Endothelial cell of umbilical vein (primary cell): ENCODE measurements at regions not wholly inside any gene's neighbourhood (a gene's known extent, or its start where the extent isn't known, plus 50 kb on each side); places are given as distances from the start of the nearest gene placed in this dataset.

Experiments
- BruUV-seq: library from RNA; stranded (reverse); fragments of 400-500 nt; replicated peaks from 2 replicates; lab custom pipeline; 2021; lab: Mats Ljungman, UMichigan
- CTCF ChIA-PET: fragments of 300-600, 350-600 bp; sonication (Branson Sonifier 250); formaldehyde crosslinking; loops from one replicate; lab custom pipeline; 2021; ENCODE audit warnings: antibody characterized with exemption, inconsistent platforms; lab: Charles Lee
- POLR2A ChIA-PET: fragments of 300-600, 350-600 bp; sonication (Branson Sonifier 250); formaldehyde crosslinking; loops from one replicate; lab custom pipeline; 2021; ENCODE audit warnings: antibody characterized with exemption, inconsistent platforms; lab: Charles Lee
- DNase-seq: peaks from one replicate; pipeline ENCODE4 v3.0.0-alpha.2; 2011; ENCODE audit warnings: low read depth, low spot score
- FAIRE-seq: peaks from 2 replicates; lab custom pipeline; 2011; peaks lifted over from hg19 to GRCh38; lab: Jason Lieb, UNC
- H2AFZ ChIP-seq: 2 replicates; pipeline ENCODE4 v1.6.0; 2012; ENCODE audit warnings: low read depth, low read length, control low read depth, inconsistent platforms
- H3K27ac ChIP-seq: 2 replicates; pipeline ENCODE4 v1.5.1; 2011; ENCODE audit warnings: low read depth, mild to moderate bottlenecking, control low read depth, low read length, moderate library complexity; ENCODE audit not compliant: insufficient read depth
- H3K27me3 ChIP-seq, 2 experiments: 2 replicates each; pipeline versions ENCODE4 v1.6.0 to v1.6.1; 2011; ENCODE audit warnings: low read length in 2 of 2, mixed read lengths in 1 of 2; ENCODE audit not compliant: control insufficient read depth in 2 of 2, insufficient read depth in 2 of 2
- H3K36me3 ChIP-seq, 2 experiments: 2 replicates in 1 of 2; 3 replicates in 1 of 2; pipeline ENCODE4 v1.5.1; 2011; ENCODE audit warnings: low read length in 2 of 2, mild to moderate bottlenecking in 1 of 2, moderate library complexity in 1 of 2; ENCODE audit not compliant: control insufficient read depth in 2 of 2, insufficient read depth in 2 of 2; ENCODE audit errors: extremely low read depth in 1 of 2
- H3K4me1 ChIP-seq: 3 replicates; pipeline ENCODE4 v1.5.1; 2011; ENCODE audit warnings: mild to moderate bottlenecking, low read length; ENCODE audit not compliant: control insufficient read depth, insufficient read depth; ENCODE audit errors: extremely low read depth
- H3K4me2 ChIP-seq: 2 replicates; pipeline ENCODE4 v1.6.1; 2011; ENCODE audit warnings: low read length, control low read depth, mixed read lengths; ENCODE audit not compliant: insufficient read depth
- H3K4me3 ChIP-seq, 3 experiments: fragments of 200-600 bp in 1 of 3; sonication (generic), shearing (Covaris generic) in 1 of 3; replicated peaks in 1 of 3; 2 replicates each; pipeline ENCODE4 v1.5.1; 2011 to 2016; ENCODE audit warnings: control low read depth in 3 of 3, low read length in 3 of 3, mild to moderate bottlenecking in 2 of 3, inconsistent platforms in 1 of 3, low read depth in 1 of 3, moderate library complexity in 1 of 3; ENCODE audit not compliant: insufficient read depth in 1 of 3
- H3K79me2 ChIP-seq: 2 replicates; pipeline ENCODE4 v1.6.0; 2012; ENCODE audit warnings: low read length, inconsistent platforms; ENCODE audit not compliant: control insufficient read depth, insufficient read depth
- H3K9ac ChIP-seq: replicated peaks from 2 replicates; pipeline ENCODE3; 2011; ENCODE audit warnings: low read length, control low read depth; ENCODE audit not compliant: insufficient read depth; ENCODE audit errors: extremely low read depth
- H3K9me1 ChIP-seq: replicated peaks from 3 replicates; pipeline ENCODE4 v1.6.0; 2011; ENCODE audit warnings: mild to moderate bottlenecking, low read length; ENCODE audit not compliant: control insufficient read depth, insufficient read depth; ENCODE audit errors: extremely low read depth
- H3K9me3 ChIP-seq: replicated peaks from 2 replicates; pipeline ENCODE4 v1.5.1; 2012; ENCODE audit warnings: low read length, inconsistent platforms; ENCODE audit not compliant: control insufficient read depth, insufficient read depth
- H4K20me1 ChIP-seq: replicated peaks from 2 replicates; pipeline ENCODE3; 2011; ENCODE audit warnings: mild to moderate bottlenecking, low read length; ENCODE audit not compliant: control insufficient read depth, insufficient read depth; ENCODE audit errors: extremely low read depth
- CTCF ChIP-seq, 2 donors: IDR thresholded peaks; 1 replicate in 1 of 2; 2 replicates in 1 of 2; pipeline ENCODE4 v1.5.1; 2011; ENCODE audit warnings: low read length in 2 of 2, mild to moderate bottlenecking in 2 of 2, moderate library complexity in 2 of 2, control low read depth in 1 of 2, inconsistent platforms in 1 of 2, low read depth in 1 of 2; ENCODE audit not compliant: insufficient read depth in 1 of 2; ENCODE audit errors: extremely low read depth in 1 of 2
- EZH2 ChIP-seq: IDR thresholded peaks from 2 replicates; pipeline ENCODE4 v1.6.1; 2012; ENCODE audit warnings: borderline replicate concordance, low read depth, mild to moderate bottlenecking, moderate library complexity, low read length, inconsistent platforms; ENCODE audit not compliant: severe bottlenecking
- FOS ChIP-seq: IDR thresholded peaks from 2 replicates; pipeline ENCODE4 v1.6.1; 2011; ENCODE audit warnings: mild to moderate bottlenecking, low read length, moderate library complexity, borderline replicate concordance; ENCODE audit not compliant: insufficient read depth
- GATA2 ChIP-seq: IDR thresholded peaks from 2 replicates; pipeline ENCODE4 v1.7.0; 2011; ENCODE audit warnings: low read depth, mild to moderate bottlenecking, moderate library complexity, mixed read lengths, low read length; ENCODE audit not compliant: insufficient read length, insufficient read depth
- JUN ChIP-seq: IDR thresholded peaks from 2 replicates; pipeline ENCODE4 v1.6.1; 2011; ENCODE audit warnings: borderline replicate concordance, low read depth; ENCODE audit not compliant: insufficient read length, insufficient read depth
- MAX ChIP-seq: IDR thresholded peaks from 2 replicates; pipeline ENCODE4 v1.6.1; 2011; ENCODE audit not compliant: insufficient read depth, insufficient read length
- MYC ChIP-seq: IDR thresholded peaks from one replicate; pipeline ENCODE4 v1.6.1; 2011; ENCODE audit warnings: mild to moderate bottlenecking, low read depth, low read length
- POLR2A ChIP-seq: IDR thresholded peaks from 2 replicates; pipeline ENCODE4 v1.6.1; 2012; ENCODE audit warnings: low read depth, mild to moderate bottlenecking, control low read depth, low read length
- POLR2AphosphoS5 ChIP-seq: IDR thresholded peaks from 2 replicates; pipeline ENCODE4 v1.6.1; 2012; ENCODE audit warnings: low read depth, mild to moderate bottlenecking, control low read depth, low read length, moderate library complexity; ENCODE audit not compliant: insufficient read depth
- dilution Hi-C: fragments of 300-500 bp; cut with MboI; formaldehyde crosslinking; loops from one replicate; pipeline ENCODE4 v1.15.0; 2019; ENCODE audit warnings: low sequenced_read_pairs; ENCODE audit not compliant: extremely low pct_ligation_motif_present
- intact Hi-C: fragments of 100-400 bp; cut with micrococcal nuclease; formaldehyde crosslinking; loops from one replicate; pipeline ENCODE4 v1.10.0; 2022

GRCh38 chr22:23509571-23510302 lies 70.4 kb downstream of the IGLL1 start:
- no peaks in the 10 kb centered on the region for H3K9me3 ChIP-seq
- FAIRE-seq (no peak), DNase-seq (peak; percentile 7)
- H3K79me2 ChIP-seq, result no peaks in the 10 kb centered on the region
- ChIA-PET CTCF (no interaction called here), POLR2A (no interaction called here)
- no peak for TF ChIP-seq EZH2
- no peak for TF ChIP-seq POLR2AphosphoS5
- no peak for TF ChIP-seq JUN
- no peak for TF ChIP-seq MYC
- no peak for TF ChIP-seq MAX
- no peak for TF ChIP-seq CTCF (IDR thresholded peaks at IDR 0.05; ENCODE audit: extremely low read depth in 1 of 2, insufficient read depth in 1 of 2, low read depth in 1 of 2, low read length in 2 of 2)
- no peak for TF ChIP-seq POLR2A
- no peak for TF ChIP-seq FOS
- TF ChIP-seq GATA2, result no peak
- H2AFZ ChIP-seq, result no peak overlapping the region
- no peaks in the 10 kb centered on the region for H3K36me3 ChIP-seq
- H3K4me1 ChIP-seq, result no peaks in the 10 kb centered on the region
- H4K20me1 ChIP-seq, result no peaks in the 10 kb centered on the region
- no TSS peak for BruUV-seq
- no peaks in the 10 kb centered on the region for H3K9me1 ChIP-seq
- H3K4me3 ChIP-seq, result no peak overlapping the region
- H3K27me3 ChIP-seq, result no peaks in the 10 kb centered on the region
- dilution Hi-C loops (no loop called here), intact Hi-C loops (no loop called here)
- H3K4me2 ChIP-seq, result no peak overlapping the region
- no peak overlapping the region for H3K27ac ChIP-seq
- H3K9ac ChIP-seq, result no peak overlapping the region
